ENCODE measurements at regions not wholly inside any gene's neighbourhood (a gene's known extent, or its start where the extent isn't known, plus 50 kb on each side); places are given as distances from the start of the nearest gene placed in this dataset.
A peak's percentile ranks its signal among the peaks of the same experiment; 100 is the strongest.

DNA sequence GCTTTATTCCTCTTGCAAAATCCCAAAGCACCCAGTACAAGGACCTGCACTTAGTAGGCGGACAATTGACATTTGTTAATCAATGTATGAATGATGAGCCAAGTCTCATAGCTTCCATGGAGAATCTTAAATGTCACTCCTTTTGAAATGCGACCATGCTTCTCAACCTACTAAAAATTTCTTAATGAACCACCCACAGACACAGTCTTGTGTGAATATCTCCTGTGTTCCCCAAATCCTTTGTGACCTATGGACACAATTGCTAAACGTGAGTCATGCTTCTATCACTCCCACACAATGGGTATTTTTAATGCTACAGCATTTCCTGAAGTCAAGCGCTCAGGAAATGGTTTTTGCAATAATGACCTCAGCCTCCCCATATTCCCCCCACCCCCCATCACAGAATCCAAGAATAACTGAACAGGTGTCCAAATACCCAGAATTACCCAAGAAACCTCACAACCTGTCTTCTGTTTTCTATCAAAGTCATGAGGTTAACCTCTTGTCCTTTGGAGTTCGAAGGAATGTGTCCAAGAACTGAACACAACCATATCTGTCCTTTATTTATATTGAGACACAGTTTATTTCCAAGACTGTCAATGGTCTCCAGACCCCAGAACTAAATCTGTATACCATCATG lies 163.6 kb upstream of the PLEKHG7 start:
- H3K4me1 Mint-ChIP-seq (ENCODE audit: low read depth, unreplicated experiment) = peaks cover 42% of the 10 kb centered on the region

DNA sequence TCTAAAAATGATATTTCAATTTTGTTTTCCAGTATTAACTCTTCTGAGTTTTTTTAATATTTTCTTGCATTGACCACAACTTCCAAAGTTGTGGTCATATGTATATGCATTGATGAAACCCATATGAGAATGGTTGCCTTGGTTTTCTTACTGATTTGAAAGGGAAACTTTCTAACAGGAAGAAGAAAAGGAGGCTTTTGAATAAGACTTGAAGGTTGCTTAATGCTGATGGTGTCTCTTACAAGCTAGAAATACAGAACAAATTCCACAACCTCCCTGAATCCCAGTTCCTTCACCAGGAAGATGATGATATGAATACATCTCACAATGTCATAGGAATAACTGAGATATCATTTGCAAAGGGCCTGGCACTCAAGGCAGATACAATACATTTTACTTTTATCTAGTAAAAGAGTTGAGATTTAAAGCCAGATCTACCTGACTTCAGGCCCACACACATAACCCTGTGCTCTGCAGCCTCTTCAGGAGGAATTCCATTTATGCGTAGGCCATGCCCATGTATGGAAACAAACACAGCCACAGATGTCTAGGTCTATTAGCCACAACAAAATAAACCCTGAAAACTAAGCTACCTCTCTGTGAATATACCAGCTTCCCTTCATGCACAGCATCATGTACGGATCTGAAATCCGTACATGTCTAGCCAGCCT lies 165.4 kb upstream of the PLEKHG7 start:
- peaks cover 36% of the 10 kb centered on the region for H3K4me1 Mint-ChIP-seq (ENCODE audit: low read depth, unreplicated experiment)
- peaks cover 4% of the 10 kb centered on the region for H3K9me3 Mint-ChIP-seq (ENCODE audit: unreplicated experiment)
- H3K36me3 Mint-ChIP-seq (ENCODE audit: unreplicated experiment) = no peaks in the 10 kb centered on the region

More for the DNA sequence above, 163.6 kb upstream of the PLEKHG7 start:
- peaks cover 2% of the 10 kb centered on the region for H3K27me3 Mint-ChIP-seq (ENCODE audit: unreplicated experiment)
- H3K9me3 Mint-ChIP-seq (ENCODE audit: unreplicated experiment) = peaks cover 8% of the 10 kb centered on the region
- no peaks in the 10 kb centered on the region for H3K36me3 Mint-ChIP-seq (ENCODE audit: unreplicated experiment)
- TF ChIP-seq, protein P1, sequence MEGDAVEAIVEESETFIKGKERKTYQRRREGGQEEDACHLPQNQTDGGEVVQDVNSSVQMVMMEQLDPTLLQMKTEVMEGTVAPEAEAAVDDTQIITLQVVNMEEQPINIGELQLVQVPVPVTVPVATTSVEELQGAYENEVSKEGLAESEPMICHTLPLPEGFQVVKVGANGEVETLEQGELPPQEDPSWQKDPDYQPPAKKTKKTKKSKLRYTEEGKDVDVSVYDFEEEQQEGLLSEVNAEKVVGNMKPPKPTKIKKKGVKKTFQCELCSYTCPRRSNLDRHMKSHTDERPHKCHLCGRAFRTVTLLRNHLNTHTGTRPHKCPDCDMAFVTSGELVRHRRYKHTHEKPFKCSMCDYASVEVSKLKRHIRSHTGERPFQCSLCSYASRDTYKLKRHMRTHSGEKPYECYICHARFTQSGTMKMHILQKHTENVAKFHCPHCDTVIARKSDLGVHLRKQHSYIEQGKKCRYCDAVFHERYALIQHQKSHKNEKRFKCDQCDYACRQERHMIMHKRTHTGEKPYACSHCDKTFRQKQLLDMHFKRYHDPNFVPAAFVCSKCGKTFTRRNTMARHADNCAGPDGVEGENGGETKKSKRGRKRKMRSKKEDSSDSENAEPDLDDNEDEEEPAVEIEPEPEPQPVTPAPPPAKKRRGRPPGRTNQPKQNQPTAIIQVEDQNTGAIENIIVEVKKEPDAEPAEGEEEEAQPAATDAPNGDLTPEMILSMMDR (IDR thresholded peaks at IDR 0.05; ENCODE audit: partially characterized antibody, unreplicated experiment) = no peak
- peak overlapping the region; percentile 92 for H3K27ac Mint-ChIP-seq (ENCODE audit: unreplicated experiment)
- H3K4me3 Mint-ChIP-seq (ENCODE audit: unreplicated experiment) = no peak overlapping the region
- no peak for DNase-seq

DNA sequence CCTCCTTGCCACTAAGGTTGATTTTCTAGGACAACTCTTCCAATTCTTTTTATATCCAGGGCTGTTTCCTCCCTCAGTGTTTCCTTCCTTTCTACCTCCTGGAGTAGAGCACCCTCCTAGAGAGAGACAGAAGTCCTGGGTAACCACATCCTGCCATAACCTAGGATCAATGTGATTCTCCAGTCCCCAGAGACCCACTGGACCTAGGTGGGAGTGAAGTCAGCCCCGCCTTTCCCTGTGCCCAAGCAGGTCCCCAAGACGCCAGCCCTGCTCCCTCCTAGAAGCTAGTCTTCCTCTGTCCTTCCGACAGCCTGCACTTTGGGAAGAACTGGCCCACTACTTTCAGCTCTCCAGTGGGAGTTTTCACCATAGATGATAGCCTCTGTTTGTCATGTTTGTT lies 166.8 kb upstream of the PLEKHG7 start:
- H3K4me1 Mint-ChIP-seq (ENCODE audit: low read depth, unreplicated experiment) = peaks cover 35% of the 10 kb centered on the region

More for the DNA sequence above, 165.4 kb upstream of the PLEKHG7 start:
- H3K4me3 Mint-ChIP-seq (ENCODE audit: unreplicated experiment) = no peak overlapping the region
- TF ChIP-seq, protein P1 (IDR thresholded peaks at IDR 0.05; ENCODE audit: partially characterized antibody, unreplicated experiment) = no peak
- peaks cover 2% of the 10 kb centered on the region for H3K27me3 Mint-ChIP-seq (ENCODE audit: unreplicated experiment)
- DNase-seq = no peak
- H3K27ac Mint-ChIP-seq (ENCODE audit: unreplicated experiment) = no peak overlapping the region

DNA sequence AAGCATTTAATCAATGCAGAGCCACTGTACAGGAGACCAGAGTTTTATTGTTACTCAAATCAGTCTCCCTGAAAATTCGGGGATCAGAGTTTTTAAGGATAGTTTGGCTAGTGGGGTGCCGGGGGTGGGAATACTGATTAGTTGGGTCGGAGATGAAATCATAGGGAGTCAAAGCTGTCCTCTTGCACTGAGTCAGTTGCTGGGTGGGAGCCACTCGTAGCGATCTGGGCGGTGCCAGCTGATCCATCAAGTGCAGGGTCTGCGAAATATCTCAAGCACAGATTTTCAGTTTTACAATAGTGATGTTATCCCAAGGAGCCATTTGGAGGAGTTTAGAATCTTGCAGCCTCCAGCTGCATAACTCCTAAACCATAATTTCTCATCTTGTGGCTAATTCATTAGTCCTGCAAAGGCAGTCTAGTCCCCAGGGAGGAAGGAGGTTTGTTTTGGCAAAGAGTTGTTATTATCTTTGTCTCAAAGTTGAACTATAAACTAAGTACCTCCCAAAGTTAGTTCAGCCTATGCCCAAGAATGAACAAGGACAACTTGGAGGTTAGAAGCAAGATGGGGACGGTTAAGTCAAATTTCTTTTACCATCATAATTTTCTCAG lies 169.4 kb upstream of the PLEKHG7 start:
- DNase-seq = no peak

More for the DNA sequence above, 166.8 kb upstream of the PLEKHG7 start:
- Mint-ChIP-seq H3K27me3 (ENCODE audit: unreplicated experiment) (peaks cover 2% of the 10 kb centered on the region), H3K9me3 (ENCODE audit: unreplicated experiment) (peaks cover 3% of the 10 kb centered on the region), H3K36me3 (ENCODE audit: unreplicated experiment) (no peaks in the 10 kb centered on the region), H3K4me3 (ENCODE audit: unreplicated experiment) (no peak overlapping the region), H3K27ac (ENCODE audit: unreplicated experiment) (no peak overlapping the region)
- TF ChIP-seq, protein P1 (IDR thresholded peaks at IDR 0.05; ENCODE audit: partially characterized antibody, unreplicated experiment) = no peak
- DNase-seq = no peak

More for the DNA sequence above, 169.4 kb upstream of the PLEKHG7 start:
- H3K9me3 Mint-ChIP-seq (ENCODE audit: unreplicated experiment) = peaks cover 1% of the 10 kb centered on the region
- H3K36me3 Mint-ChIP-seq (ENCODE audit: unreplicated experiment) = no peaks in the 10 kb centered on the region
- TF ChIP-seq, protein P1 (IDR thresholded peaks at IDR 0.05; ENCODE audit: partially characterized antibody, unreplicated experiment) = no peak
- H3K27ac Mint-ChIP-seq (ENCODE audit: unreplicated experiment) = no peak overlapping the region
- H3K27me3 Mint-ChIP-seq (ENCODE audit: unreplicated experiment) = no peaks in the 10 kb centered on the region
- H3K4me3 Mint-ChIP-seq (ENCODE audit: unreplicated experiment) = no peak overlapping the region
- peaks cover 21% of the 10 kb centered on the region for H3K4me1 Mint-ChIP-seq (ENCODE audit: low read depth, unreplicated experiment)
